Hepatocyte (in vitro differentiated cells): ENCODE measurements at regions not wholly inside any gene's neighbourhood (a gene's known extent, or its start where the extent isn't known, plus 50 kb on each side); places are given as distances from the start of the nearest gene placed in this dataset.
"Not testable (repeated sequence)": the region's sequence is repeated elsewhere in the genome, so short reads cannot be mapped to it uniquely, and the experiment has no call there.

ENCODE experiments used
- DNase-seq: peaks from one replicate; pipeline ENCODE4 v3.0.0-alpha.2; 2016; ENCODE audit warnings: low spot score
- H2AFZ ChIP-seq: fragments of 200-600 bp; sonication (generic); 2 replicates; pipeline ENCODE4 v1.6.0; 2016; ENCODE audit warnings: antibody characterized with exemption, mild to moderate bottlenecking
- H3K27ac ChIP-seq: fragments of 200-600 bp; sonication (generic); 2 replicates; pipeline ENCODE4 v1.5.1; 2016; ENCODE audit warnings: mild to moderate bottlenecking
- H3K27me3 ChIP-seq: fragments of 200-600 bp; sonication (generic); 2 replicates; pipeline ENCODE4 v1.6.1; 2016
- H3K36me3 ChIP-seq: fragments of 200-600 bp; sonication (generic); replicated peaks from 2 replicates; pipeline ENCODE4 v1.5.1; 2016; ENCODE audit warnings: low read depth; ENCODE audit not compliant: insufficient read depth
- H3K4me1 ChIP-seq: fragments of 200-600 bp; sonication (generic); 2 replicates; pipeline ENCODE4 v1.5.1; 2016; ENCODE audit warnings: mild to moderate bottlenecking, moderate library complexity; ENCODE audit not compliant: insufficient read depth
- H3K4me2 ChIP-seq: fragments of 200-600 bp; sonication (generic); 2 replicates; pipeline ENCODE4 v1.6.0; 2016
- H3K4me3 ChIP-seq: fragments of 200-600 bp; sonication (generic); 2 replicates; pipeline ENCODE4 v1.5.1; 2016; ENCODE audit warnings: mild to moderate bottlenecking
- H3K79me2 ChIP-seq: fragments of 200-600 bp; sonication (generic); 2 replicates; pipeline ENCODE4 v1.6.0; 2017; ENCODE audit warnings: mild to moderate bottlenecking
- H3K9me2 ChIP-seq: fragments of 200-600 bp; sonication (generic); replicated peaks from 2 replicates; pipeline ENCODE4 v1.6.0; 2017; ENCODE audit warnings: mild to moderate bottlenecking; ENCODE audit not compliant: insufficient read depth
- H3K9me3 ChIP-seq: fragments of 200-600 bp; sonication (generic); 2 replicates; pipeline ENCODE4 v1.5.1; 2016; ENCODE audit warnings: low read depth, mild to moderate bottlenecking
- H4K20me1 ChIP-seq: fragments of 200-600 bp; sonication (generic); 2 replicates; pipeline ENCODE4 v1.6.0; 2016; ENCODE audit warnings: mild to moderate bottlenecking; ENCODE audit not compliant: insufficient read depth, poor library complexity, severe bottlenecking
- CTCF ChIP-seq: fragments of 200-600 bp; sonication (generic); IDR thresholded peaks from 2 replicates; pipeline ENCODE4 v1.5.1; 2016; ENCODE audit warnings: antibody characterized with exemption, mild to moderate bottlenecking; ENCODE audit not compliant: poor library complexity
- EZH2 ChIP-seq: fragments of 200-600 bp; sonication (generic); IDR thresholded peaks from 2 replicates; pipeline ENCODE4 v1.6.1; 2016; ENCODE audit warnings: antibody characterized with exemption, mild to moderate bottlenecking, borderline replicate concordance
- EZH2phosphoT487 ChIP-seq: fragments of 200-600 bp; sonication (generic); IDR thresholded peaks from one replicate; pipeline ENCODE4 v1.6.1; 2018; ENCODE audit warnings: antibody characterized with exemption, mild to moderate bottlenecking, low read depth, moderate library complexity; ENCODE audit not compliant: unreplicated experiment, severe bottlenecking
- WGBS: methylation state at CpG from one replicate; pipeline ENCODE4 v1.1.6; 2016; ENCODE audit warnings: low lambda C conversion rate; ENCODE audit errors: missing lambda C conversion rate; 5-methylcytosine and 5-hydroxymethylcytosine counted together

GRCh38 chr1:187038784-187039183 lies 210.0 kb downstream of the PLA2G4A start:
- Histone ChIP-seq H3K27me3 (no peaks in the 10 kb centered on the region), H3K4me1 (no peaks in the 10 kb centered on the region), H3K4me2 (no peak overlapping the region), H3K27ac (no peak overlapping the region), H3K4me3 (no peak overlapping the region), H4K20me1 (no peaks in the 10 kb centered on the region), H3K79me2 (no peaks in the 10 kb centered on the region), H2AFZ (no peak overlapping the region), H3K36me3 (no peaks in the 10 kb centered on the region), H3K9me2 (no peaks in the 10 kb centered on the region), H3K9me3 (no peaks in the 10 kb centered on the region)
- TF ChIP-seq EZH2 (no peak), EZH2phosphoT487 (no peak), CTCF (no peak)
- 45% methylated on average over 1 of the region's 1 CpG for WGBS
- peak; percentile 8 for DNase-seq

- Histone ChIP-seq H3K4me2 (no peak overlapping the region), H2AFZ (no peak overlapping the region), H3K79me2 (no peaks in the 10 kb centered on the region), H3K9me3 (no peaks in the 10 kb centered on the region), H3K4me3 (no peak overlapping the region), H3K27ac (no peak overlapping the region), H3K9me2 (no peaks in the 10 kb centered on the region), H3K27me3 (no peaks in the 10 kb centered on the region), H3K36me3 (no peaks in the 10 kb centered on the region), H3K4me1 (no peaks in the 10 kb centered on the region), H4K20me1 (no peaks in the 10 kb centered on the region)
- WGBS = 84% methylated on average over 4 of the region's 4 CpGs
- no peak for TF ChIP-seq CTCF
- TF ChIP-seq EZH2phosphoT487 = no peak
- TF ChIP-seq EZH2 = no peak
- no peak for DNase-seq
These were observed 212.4 kb downstream of the PLA2G4A start for GRCh38 chr1:187041104-187041503.

GRCh38 chr1:187042538-187042937 lies 213.8 kb downstream of the PLA2G4A start:
- Histone ChIP-seq H3K27me3 (no peaks in the 10 kb centered on the region), H3K4me2 (no peak overlapping the region), H4K20me1 (no peaks in the 10 kb centered on the region), H3K79me2 (no peaks in the 10 kb centered on the region), H3K36me3 (no peaks in the 10 kb centered on the region), H2AFZ (no peak overlapping the region), H3K27ac (no peak overlapping the region), H3K4me1 (no peaks in the 10 kb centered on the region), H3K9me2 (no peaks in the 10 kb centered on the region), H3K4me3 (no peak overlapping the region), H3K9me3 (no peaks in the 10 kb centered on the region)
- 89% methylated on average over 1 of the region's 1 CpG for WGBS
- DNase-seq = no peak
- no peak for TF ChIP-seq CTCF
- TF ChIP-seq EZH2phosphoT487 = no peak
- no peak for TF ChIP-seq EZH2

- not testable (repeated sequence) for H3K9me2 ChIP-seq, H3K4me3 ChIP-seq, H3K4me1 ChIP-seq, DNase-seq, H3K27ac ChIP-seq, H3K4me2 ChIP-seq, H3K27me3 ChIP-seq, H3K36me3 ChIP-seq, H3K9me3 ChIP-seq, H4K20me1 ChIP-seq, H2AFZ ChIP-seq, H3K79me2 ChIP-seq
These were observed 214.7 kb downstream of the PLA2G4A start for GRCh38 chr1:187043433-187043832.
